Inflammatory macrophage (primary cell): ENCODE measurements at regions not wholly inside any gene's neighbourhood (a gene's known extent, or its start where the extent isn't known, plus 50 kb on each side); places are given as distances from the start of the nearest gene placed in this dataset.
A peak's percentile ranks its signal among the peaks of the same experiment; 100 is the strongest.
"Not testable (repeated sequence)": the region's sequence is repeated elsewhere in the genome, so short reads cannot be mapped to it uniquely, and the experiment has no call there.

Experiments used
- DNase-seq, 2 donors: peaks; one replicate each; pipeline ENCODE4 v3.0.0-alpha.2; 2020 to 2022

- DNase-seq: no peak
Observed at GRCh38 chr7:37549076-37549931, 100.6 kb upstream of the ELMO1 start.

- no peak for DNase-seq
Observed at GRCh38 chr7:37550426-37550825, 101.8 kb upstream of the ELMO1 start.

GRCh38 chr7:37550872-37551271, 102.2 kb upstream of the ELMO1 start:
- no peak for DNase-seq

- DNase-seq: no peak
Observed at GRCh38 chr7:37552030-37552429, 103.4 kb upstream of the ELMO1 start.

- not testable (repeated sequence) for DNase-seq
Observed at GRCh38 chr7:37552439-37552838, 103.8 kb upstream of the ELMO1 start.

DNA sequence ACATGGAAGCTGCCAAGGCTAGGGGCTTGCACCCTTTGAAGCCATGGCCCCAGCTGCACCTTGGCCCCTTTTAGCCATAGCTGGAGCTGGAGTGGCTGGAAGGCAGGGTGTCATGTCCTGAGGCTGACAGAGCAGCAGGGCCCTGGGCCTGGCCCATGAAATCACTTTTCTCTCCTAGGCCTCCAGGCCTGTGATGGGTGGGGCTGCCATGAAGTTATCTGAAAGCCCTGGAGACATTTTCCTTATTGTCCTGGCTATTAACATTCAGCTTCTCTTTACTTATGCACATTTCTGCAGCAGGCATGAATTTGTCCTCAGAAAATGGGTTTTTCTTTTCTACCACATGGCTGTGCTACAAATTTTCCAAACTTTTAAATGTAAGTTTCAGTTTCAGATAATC, 106.9 kb upstream of the ELMO1 start:
- DNase-seq: no peak

- DNase-seq: no peak
Observed at GRCh38 chr7:37557571-37558209, 109.0 kb upstream of the ELMO1 start.

- no peak for DNase-seq
Observed at GRCh38 chr7:37558320-37559096, 109.8 kb upstream of the ELMO1 start.

GRCh38 chr7:37570145-37570544, 113.4 kb upstream of the GPR141 start:
- no peak for DNase-seq

GRCh38 chr7:37571806-37572205, 111.8 kb upstream of the GPR141 start:
- DNase-seq: no peak

GRCh38 chr7:37577412-37577811, 106.2 kb upstream of the GPR141 start:
- DNase-seq: peak; percentile 47 to 56

DNA sequence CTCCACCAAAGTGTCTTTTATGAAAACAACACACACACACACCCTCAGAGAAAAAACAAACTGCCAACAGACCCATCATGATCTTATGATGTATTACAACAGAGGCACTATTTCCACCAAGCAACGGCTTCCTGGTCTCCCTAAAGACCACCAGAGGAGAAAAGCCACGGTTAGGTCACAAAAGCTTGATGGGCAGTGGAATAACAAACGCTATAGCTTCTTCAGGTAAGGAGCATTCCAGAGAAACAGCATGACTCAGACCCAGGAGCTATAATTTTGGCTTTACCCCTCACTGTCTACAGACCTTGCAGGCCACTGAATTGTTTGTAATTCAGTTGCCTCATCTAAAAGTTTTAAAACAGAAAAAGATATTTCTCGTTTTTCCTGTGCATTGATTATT, 105.7 kb upstream of the GPR141 start:
- DNase-seq: no peak

DNA sequence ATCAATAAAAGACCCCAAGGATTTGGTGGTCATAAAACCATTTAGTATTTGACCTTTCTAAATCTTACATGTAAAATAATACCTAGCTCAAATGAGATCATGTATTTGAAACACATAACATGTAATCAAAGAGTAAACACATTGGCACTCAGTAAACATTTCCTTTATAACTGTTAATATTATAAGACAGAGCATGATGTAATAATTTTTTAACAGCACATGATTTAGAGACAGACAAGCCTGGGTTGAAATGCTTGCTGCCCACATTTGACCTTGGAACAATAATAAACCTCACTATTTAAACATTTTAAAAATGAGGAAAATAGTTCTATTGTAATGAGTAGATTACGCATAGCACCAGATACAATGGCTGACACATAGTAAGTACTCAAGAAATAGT, 105.2 kb upstream of the GPR141 start:
- no peak for DNase-seq

DNA sequence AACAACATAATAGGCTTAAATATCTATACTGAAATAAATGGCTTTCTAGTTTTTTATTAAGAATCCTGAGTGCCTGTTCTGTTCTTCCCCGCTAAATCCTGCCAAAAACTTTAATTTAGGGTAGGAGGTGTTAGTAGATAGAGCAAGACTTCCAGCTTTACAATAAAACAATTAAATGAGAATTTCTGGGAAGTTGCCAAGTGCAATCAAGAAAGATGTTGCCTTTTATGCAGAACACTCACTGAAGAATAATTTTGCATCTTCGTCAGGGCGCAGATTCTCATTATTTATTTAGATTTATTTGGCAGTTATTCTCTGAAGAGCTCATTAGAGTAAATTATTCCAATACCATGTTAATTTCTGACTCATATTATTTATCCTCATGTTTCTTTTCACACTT, 103.2 kb upstream of the GPR141 start:
- no peak for DNase-seq

- DNase-seq: peak; percentile 69 to 82
Observed at GRCh38 chr7:37584651-37585463, 98.7 kb upstream of the GPR141 start.

GRCh38 chr7:37590824-37591223, 92.7 kb upstream of the GPR141 start:
- no peak for DNase-seq

GRCh38 chr7:37592366-37592765, 91.2 kb upstream of the GPR141 start:
- no peak for DNase-seq

- no peak for DNase-seq
Observed at GRCh38 chr7:37594602-37595001, 89.0 kb upstream of the GPR141 start.

- no peak for DNase-seq
Observed at GRCh38 chr7:37598824-37599223, 84.7 kb upstream of the GPR141 start.

DNA sequence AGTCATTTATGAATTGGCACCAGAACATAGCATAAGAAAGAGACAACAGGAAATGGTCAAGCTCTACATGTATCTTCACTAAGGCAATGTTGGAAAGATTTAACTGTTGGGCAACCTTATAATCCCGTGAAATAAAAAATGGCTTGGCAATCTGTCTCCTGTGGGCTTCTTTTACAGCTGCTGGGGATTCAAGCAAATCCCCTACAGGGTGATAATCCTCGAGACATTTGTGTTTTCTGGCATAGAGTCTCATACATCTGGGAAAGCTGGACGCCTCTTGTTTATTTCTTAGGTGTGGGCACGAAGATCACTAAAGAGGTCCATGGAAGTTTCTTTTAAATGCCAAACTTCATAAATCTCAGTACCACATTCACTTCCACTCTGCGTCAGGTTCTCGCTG, 82.2 kb upstream of the GPR141 start:
- no peak for DNase-seq

DNA sequence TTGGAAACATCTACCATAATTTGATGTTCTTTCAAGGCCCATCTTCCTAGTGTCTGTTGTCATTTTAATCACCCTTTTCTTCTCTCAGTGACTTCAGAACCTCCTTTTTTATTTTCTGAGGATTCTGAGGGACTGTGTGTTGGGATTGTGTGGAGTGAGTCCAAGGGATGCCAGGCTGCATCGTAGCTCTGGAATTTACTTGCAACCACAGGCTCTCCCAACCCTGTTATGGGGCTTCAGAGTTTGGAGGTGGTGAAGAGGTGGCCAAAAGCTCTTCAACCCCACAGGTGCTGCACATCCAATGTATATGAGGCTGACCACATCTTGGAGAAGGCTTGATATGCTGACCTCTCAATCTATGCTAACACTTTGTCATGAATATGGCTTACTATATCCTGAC, 79.5 kb upstream of the GPR141 start:
- no peak for DNase-seq

DNA sequence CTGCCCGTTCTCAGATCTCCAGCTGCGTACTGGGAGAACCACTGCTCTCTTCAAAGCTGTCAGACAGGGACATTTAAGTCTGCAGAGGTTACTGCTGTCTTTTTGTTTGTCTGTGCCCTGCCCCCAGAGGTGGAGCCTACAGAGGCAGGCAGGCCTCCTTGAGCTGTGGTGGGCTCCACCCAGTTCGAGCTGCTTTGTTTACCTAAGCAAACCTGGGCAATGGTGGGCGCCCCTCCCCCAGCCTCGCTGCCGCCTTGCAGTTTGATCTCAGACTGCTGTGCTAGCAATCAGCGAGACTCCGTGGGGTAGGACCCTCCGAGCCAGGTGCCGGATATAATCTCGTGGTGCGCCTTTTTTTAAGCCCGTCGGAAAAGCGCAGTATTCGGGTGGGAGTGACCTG, 66.2 kb upstream of the GPR141 start:
- DNase-seq: not testable (repeated sequence)

- DNase-seq: no peak
Observed at GRCh38 chr7:37633048-37633447, 50.5 kb upstream of the GPR141 start.
